ENCODE measurements at regions not wholly inside any gene's neighbourhood (a gene's known extent, or its start where the extent isn't known, plus 50 kb on each side); places are given as distances from the start of the nearest gene placed in this dataset.

DNA sequence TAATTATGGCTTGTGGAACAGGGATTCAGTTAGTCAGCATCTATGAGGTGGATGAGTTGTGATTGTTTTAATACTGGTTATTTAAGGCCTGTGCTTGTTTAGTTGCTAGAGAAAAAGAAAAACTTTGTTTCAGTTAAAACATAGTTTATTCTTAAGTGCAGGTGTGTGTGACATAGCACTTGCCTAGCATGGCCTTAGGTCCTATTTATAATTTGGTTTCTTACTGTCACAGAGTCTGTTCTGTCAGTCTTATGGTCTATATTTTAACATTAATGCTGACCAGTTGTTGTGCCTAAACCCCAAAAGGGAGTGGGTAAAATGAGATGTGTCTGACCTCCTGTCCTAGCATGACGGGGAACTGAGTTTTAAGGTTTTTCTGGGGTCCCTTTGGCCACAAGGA, 486.3 kb downstream of the ZIC1 start:
- no peak for TF ChIP-seq CTCF (IDR thresholded peaks at IDR 0.05)
- TF ChIP-seq POLR2AphosphoS5 (IDR thresholded peaks at IDR 0.05; ENCODE audit: low read depth, low read length), result no peak
- TF ChIP-seq TCF7L2 (IDR thresholded peaks at IDR 0.05; ENCODE audit: low read depth, low read length), result no peak
- no peak for TF ChIP-seq SIN3A (IDR thresholded peaks at IDR 0.05; ENCODE audit: borderline replicate concordance, insufficient read depth, low read depth, low read length)

Data from Panc1 (cell line).